ENCODE measurements at regions not wholly inside any gene's neighbourhood (a gene's known extent, or its start where the extent isn't known, plus 50 kb on each side); places are given as distances from the start of the nearest gene placed in this dataset.

DNA sequence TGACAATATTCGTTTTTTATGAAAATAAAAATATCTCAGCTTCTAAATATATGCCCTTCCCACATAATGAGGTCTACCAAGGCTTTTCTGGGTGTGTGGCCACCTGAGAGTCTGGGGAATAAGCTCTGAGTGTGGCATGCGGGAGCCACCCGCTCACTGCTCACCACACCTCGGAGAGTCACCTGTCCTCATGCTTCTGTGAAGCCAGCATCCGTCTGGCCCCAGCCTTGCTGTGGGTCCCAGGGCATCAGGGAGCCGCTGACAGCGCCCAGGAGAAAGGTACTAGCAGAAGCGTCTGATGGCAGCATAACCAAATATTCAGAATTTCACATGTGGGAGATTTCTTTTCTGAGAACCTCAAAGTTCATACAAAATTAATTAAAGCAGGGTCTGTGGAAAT is 133.2 kb upstream of the IRX4 start:
- Histone ChIP-seq H3K27me3 (replicated peaks) (no peaks in the 10 kb centered on the region), H3K27ac (no peak overlapping the region), H3K4me3 (ENCODE audit: low read depth, low read length) (no peak overlapping the region), H3K36me3 (replicated peaks) (no peaks in the 10 kb centered on the region)
- in situ Hi-C loops (cut with HindIII; ENCODE audit: low pct_ligation_motif_present, low sequenced_read_pairs): no loop called here
- no peak for DNase-seq
- no peak for TF ChIP-seq CTCF (IDR thresholded peaks at IDR 0.05; ENCODE audit: low read depth, low read length, missing control alignments)

GRCh38 chr5:2015124-2015848 is 132.6 kb upstream of the IRX4 start:
- no peaks in the 10 kb centered on the region for H3K27me3 ChIP-seq (replicated peaks)
- TF ChIP-seq CTCF (IDR thresholded peaks at IDR 0.05; ENCODE audit: low read depth, low read length, missing control alignments): no peak
- H3K4me3 ChIP-seq (ENCODE audit: low read depth, low read length): no peak overlapping the region
- no peaks in the 10 kb centered on the region for H3K36me3 ChIP-seq (replicated peaks)
- in situ Hi-C loops (cut with HindIII; ENCODE audit: low pct_ligation_motif_present, low sequenced_read_pairs): no loop called here
- no peak for DNase-seq
- H3K27ac ChIP-seq: no peak overlapping the region

DNA sequence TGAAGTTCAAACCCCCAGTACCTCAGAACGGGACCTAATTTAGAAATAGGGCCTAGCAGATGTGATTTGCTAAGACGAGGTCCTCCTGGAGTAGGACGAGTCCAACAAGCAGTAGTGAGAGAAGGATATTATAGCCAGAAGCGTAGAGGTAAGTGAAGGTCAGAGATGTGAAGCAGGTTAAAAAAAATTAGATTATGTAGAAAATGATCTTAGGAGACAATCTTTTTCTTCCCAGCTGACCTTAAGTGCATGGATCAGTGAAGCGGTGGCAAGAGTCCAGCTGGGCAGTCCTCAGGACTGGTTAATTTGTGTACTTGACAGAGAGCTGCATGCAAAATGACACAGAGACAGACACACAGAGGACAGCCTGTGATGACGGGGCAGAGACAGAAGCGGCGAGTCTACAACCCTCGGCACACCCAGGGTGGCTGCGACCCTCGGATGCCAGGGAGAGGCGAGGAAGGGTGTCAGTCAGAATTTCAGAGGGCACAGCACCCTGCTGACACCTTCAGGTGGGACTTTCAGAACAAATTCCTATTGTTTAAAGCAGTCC is 131.4 kb upstream of the IRX4 start:
- H3K27ac ChIP-seq: no peak overlapping the region
- in situ Hi-C loops (cut with HindIII; ENCODE audit: low pct_ligation_motif_present, low sequenced_read_pairs): no loop called here
- no peak overlapping the region for H3K4me3 ChIP-seq (ENCODE audit: low read depth, low read length)
- no peaks in the 10 kb centered on the region for H3K27me3 ChIP-seq (replicated peaks)
- no peak for TF ChIP-seq CTCF (IDR thresholded peaks at IDR 0.05; ENCODE audit: low read depth, low read length, missing control alignments)
- H3K36me3 ChIP-seq (replicated peaks): no peaks in the 10 kb centered on the region
- no peak for DNase-seq

- Histone ChIP-seq H3K27me3 (replicated peaks) (no peaks in the 10 kb centered on the region), H3K27ac (no peak overlapping the region), H3K36me3 (replicated peaks) (no peaks in the 10 kb centered on the region), H3K4me3 (ENCODE audit: low read depth, low read length) (no peak overlapping the region)
- TF ChIP-seq CTCF (IDR thresholded peaks at IDR 0.05; ENCODE audit: low read depth, low read length, missing control alignments): no peak
- DNase-seq: no peak
- in situ Hi-C loops (cut with HindIII; ENCODE audit: low pct_ligation_motif_present, low sequenced_read_pairs): no loop called here
Measured at GRCh38 chr5:2013301-2014057, 130.8 kb upstream of the IRX4 start.

- in situ Hi-C loops (cut with HindIII; ENCODE audit: low pct_ligation_motif_present, low sequenced_read_pairs): no loop called here
- no peaks in the 10 kb centered on the region for H3K36me3 ChIP-seq (replicated peaks)
- no peaks in the 10 kb centered on the region for H3K27me3 ChIP-seq (replicated peaks)
- H3K4me3 ChIP-seq (ENCODE audit: low read depth, low read length): no peak overlapping the region
- DNase-seq: no peak
- TF ChIP-seq CTCF (IDR thresholded peaks at IDR 0.05; ENCODE audit: low read depth, low read length, missing control alignments): no peak
- H3K27ac ChIP-seq: no peak overlapping the region
Measured at GRCh38 chr5:2012885-2013284, 130.2 kb upstream of the IRX4 start.

Measured in brain microvascular endothelial cell (primary cell).